ENCODE measurements at regions not wholly inside any gene's neighbourhood (a gene's known extent, or its start where the extent isn't known, plus 50 kb on each side); places are given as distances from the start of the nearest gene placed in this dataset.

GRCh38 chr12:118714051-118714460 is 267.3 kb upstream of the SRRM4 start:
- no peaks in the 10 kb centered on the region for H3K9me3 ChIP-seq
- ATAC-seq: no peak
- no peak overlapping the region for H3K4me3 ChIP-seq
- WGBS, 2 donors: 6 to 7% methylated on average over 5 of the region's 5 CpGs
- peak in 3 of 4 donors; percentile 12 to 20 (median 19) for DNase-seq
- H3K4me1 ChIP-seq: no peaks in the 10 kb centered on the region
- peaks cover 0 to 6% of the 10 kb centered on the region in 2 donors for H3K27me3 ChIP-seq
- no peaks in the 10 kb centered on the region for H3K36me3 ChIP-seq (replicated peaks in 1 of 2; ENCODE audit: insufficient read depth in 1 of 2, low read depth in 2 of 2)
- H3K27ac ChIP-seq: no peak overlapping the region
- intact Hi-C loops (cut with DNase I): no loop called here
- TF ChIP-seq, protein P1, sequence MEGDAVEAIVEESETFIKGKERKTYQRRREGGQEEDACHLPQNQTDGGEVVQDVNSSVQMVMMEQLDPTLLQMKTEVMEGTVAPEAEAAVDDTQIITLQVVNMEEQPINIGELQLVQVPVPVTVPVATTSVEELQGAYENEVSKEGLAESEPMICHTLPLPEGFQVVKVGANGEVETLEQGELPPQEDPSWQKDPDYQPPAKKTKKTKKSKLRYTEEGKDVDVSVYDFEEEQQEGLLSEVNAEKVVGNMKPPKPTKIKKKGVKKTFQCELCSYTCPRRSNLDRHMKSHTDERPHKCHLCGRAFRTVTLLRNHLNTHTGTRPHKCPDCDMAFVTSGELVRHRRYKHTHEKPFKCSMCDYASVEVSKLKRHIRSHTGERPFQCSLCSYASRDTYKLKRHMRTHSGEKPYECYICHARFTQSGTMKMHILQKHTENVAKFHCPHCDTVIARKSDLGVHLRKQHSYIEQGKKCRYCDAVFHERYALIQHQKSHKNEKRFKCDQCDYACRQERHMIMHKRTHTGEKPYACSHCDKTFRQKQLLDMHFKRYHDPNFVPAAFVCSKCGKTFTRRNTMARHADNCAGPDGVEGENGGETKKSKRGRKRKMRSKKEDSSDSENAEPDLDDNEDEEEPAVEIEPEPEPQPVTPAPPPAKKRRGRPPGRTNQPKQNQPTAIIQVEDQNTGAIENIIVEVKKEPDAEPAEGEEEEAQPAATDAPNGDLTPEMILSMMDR (IDR thresholded peaks at IDR 0.05): peak in 5 of 7 experiments; percentile 7 to 34 (median 28)
- no peak for TF ChIP-seq POLR2A (IDR thresholded peaks at IDR 0.05)

GRCh38 chr12:118714500-118714899 is 266.8 kb upstream of the SRRM4 start:
- WGBS, 2 donors: 12 to 19% methylated on average over 4 of the region's 4 CpGs
- intact Hi-C loops (cut with DNase I): no loop called here
- Histone ChIP-seq H3K4me1 (no peaks in the 10 kb centered on the region), H3K27me3 (peaks cover 0 to 6% of the 10 kb centered on the region in 2 donors), H3K27ac (no peak overlapping the region), H3K9me3 (no peaks in the 10 kb centered on the region), H3K4me3 (no peak overlapping the region), H3K36me3 (replicated peaks in 1 of 2; ENCODE audit: insufficient read depth in 1 of 2, low read depth in 2 of 2) (no peaks in the 10 kb centered on the region)
- ATAC-seq (no peak), DNase-seq (no peak)
- TF ChIP-seq, protein P1 (IDR thresholded peaks at IDR 0.05): no peak
- TF ChIP-seq POLR2A (IDR thresholded peaks at IDR 0.05): no peak

DNA sequence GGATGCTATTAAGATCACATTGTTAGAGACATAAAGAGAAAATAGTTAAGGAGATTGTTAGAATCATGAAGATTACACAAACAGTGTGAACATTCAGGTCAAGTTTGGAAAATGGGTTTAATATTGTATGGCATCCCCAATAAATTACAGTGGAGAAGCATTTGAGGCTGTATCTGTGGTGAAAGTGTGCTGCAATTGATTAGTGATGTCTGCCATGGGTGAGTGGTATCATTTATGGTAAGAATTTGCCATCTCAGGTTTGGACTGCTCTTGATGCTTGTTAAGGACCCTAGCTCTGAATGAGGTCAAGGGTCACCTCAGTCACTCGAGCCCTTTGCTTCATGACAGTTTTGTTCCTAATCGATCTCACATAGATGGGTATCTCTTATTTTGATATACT is 265.7 kb upstream of the SRRM4 start:
- H3K9me3 ChIP-seq: no peaks in the 10 kb centered on the region
- H3K36me3 ChIP-seq (replicated peaks in 1 of 2; ENCODE audit: insufficient read depth in 1 of 2, low read depth in 2 of 2): no peaks in the 10 kb centered on the region
- intact Hi-C loops (cut with DNase I): no loop called here
- no peak for DNase-seq
- no peak overlapping the region for H3K4me3 ChIP-seq
- H3K27ac ChIP-seq: no peak overlapping the region
- WGBS, 2 donors: 54 to 71% methylated on average over 2 of the region's 2 CpGs
- TF ChIP-seq, protein P1 (IDR thresholded peaks at IDR 0.05): no peak
- no peak for TF ChIP-seq POLR2A (IDR thresholded peaks at IDR 0.05)
- ATAC-seq: no peak
- no peaks in the 10 kb centered on the region for H3K4me1 ChIP-seq
- peaks cover 0 to 6% of the 10 kb centered on the region in 2 donors for H3K27me3 ChIP-seq

- WGBS, 2 donors: 67 to 68% methylated on average over 11 of the region's 11 CpGs
- no peak for ATAC-seq
- TF ChIP-seq, protein P1 (IDR thresholded peaks at IDR 0.05): no peak
- TF ChIP-seq POLR2A (IDR thresholded peaks at IDR 0.05): no peak
Measured at GRCh38 chr12:118727196-118727978, 254.0 kb upstream of the SRRM4 start.

DNA sequence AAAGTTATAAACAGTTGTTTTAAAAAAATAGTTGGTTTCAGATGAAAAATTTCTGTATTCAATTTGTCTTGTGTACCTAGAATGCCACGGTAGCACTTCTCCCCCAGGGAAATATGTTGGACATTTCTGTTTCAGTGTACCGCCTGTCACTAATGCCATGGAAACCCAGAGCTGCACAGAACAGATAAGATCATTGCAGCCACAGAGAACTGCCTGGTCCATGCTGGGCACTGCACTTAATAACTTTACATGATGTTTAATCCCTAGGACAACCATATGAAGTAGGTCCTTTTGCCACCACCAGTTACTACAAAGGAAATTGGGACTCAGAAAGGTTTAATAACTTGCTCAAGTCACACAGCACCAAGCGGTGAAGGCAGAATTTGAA is 253.4 kb upstream of the SRRM4 start:
- WGBS, 2 donors: 61 to 69% methylated on average over 3 of the region's 3 CpGs
- TF ChIP-seq, protein P1 (IDR thresholded peaks at IDR 0.05): no peak
- TF ChIP-seq POLR2A (IDR thresholded peaks at IDR 0.05): no peak
- no peaks in the 10 kb centered on the region for H3K36me3 ChIP-seq (replicated peaks in 1 of 2; ENCODE audit: insufficient read depth in 1 of 2, low read depth in 2 of 2)
- no peak overlapping the region for H3K27ac ChIP-seq
- no peaks in the 10 kb centered on the region for H3K9me3 ChIP-seq
- intact Hi-C loops (cut with DNase I): no loop called here
- no peak overlapping the region for H3K4me3 ChIP-seq
- no peak for DNase-seq
- no peaks in the 10 kb centered on the region for H3K27me3 ChIP-seq
- ATAC-seq: no peak
- no peaks in the 10 kb centered on the region for H3K4me1 ChIP-seq

More at GRCh38 chr12:118727196-118727978, 254.0 kb upstream of the SRRM4 start:
- no peak overlapping the region for H3K4me3 ChIP-seq
- DNase-seq: no peak
- no peaks in the 10 kb centered on the region for H3K36me3 ChIP-seq (replicated peaks in 1 of 2; ENCODE audit: insufficient read depth in 1 of 2, low read depth in 2 of 2)
- no peaks in the 10 kb centered on the region for H3K9me3 ChIP-seq
- intact Hi-C loops (cut with DNase I): no loop called here
- H3K27ac ChIP-seq: no peak overlapping the region
- no peaks in the 10 kb centered on the region for H3K27me3 ChIP-seq
- no peaks in the 10 kb centered on the region for H3K4me1 ChIP-seq
